ENCODE measurements at regions not wholly inside any gene's neighbourhood (a gene's known extent, or its start where the extent isn't known, plus 50 kb on each side); places are given as distances from the start of the nearest gene placed in this dataset.

DNA sequence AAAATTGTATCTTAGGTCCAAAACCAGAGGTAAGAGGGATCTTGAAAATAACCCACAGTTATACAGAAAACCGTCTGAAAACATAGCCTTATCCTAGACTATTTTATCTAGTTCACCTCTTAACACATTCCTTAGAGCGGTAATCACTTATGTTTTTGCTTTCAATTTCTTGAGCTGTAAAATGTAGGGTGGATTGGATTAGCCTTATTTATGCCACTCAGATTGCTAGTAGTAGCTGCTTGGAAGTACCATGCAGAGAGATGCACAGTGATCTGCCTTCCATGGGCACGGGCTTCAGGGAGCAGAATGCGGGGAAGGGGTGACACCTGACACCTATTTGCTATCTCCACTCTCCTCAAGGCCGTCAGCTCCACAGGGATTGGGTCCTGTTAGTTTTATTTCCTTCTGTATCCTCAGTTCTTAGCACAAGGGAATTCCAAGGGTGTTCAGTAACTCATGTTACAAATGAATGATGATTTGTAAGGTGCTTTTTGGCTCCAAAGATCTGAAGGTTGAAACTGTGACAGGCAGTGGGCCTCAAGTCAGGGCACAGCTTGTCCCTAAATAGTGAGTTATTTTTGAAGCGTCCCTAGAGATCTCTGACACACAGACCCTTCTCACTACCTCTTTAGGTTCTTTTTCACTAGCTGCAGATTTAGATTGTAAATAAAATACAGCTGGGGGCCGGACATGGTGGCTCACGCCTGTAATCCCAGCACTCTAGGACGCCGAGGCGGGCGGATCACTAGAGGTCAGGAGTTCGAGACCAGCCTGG is 64.0 kb upstream of the PMAIP1 start:
- Histone ChIP-seq H3K4me3 (ENCODE audit: insufficient read length, low read depth) (no peak overlapping the region), H3K4me1 (ENCODE audit: insufficient read depth, insufficient read length) (no peaks in the 10 kb centered on the region), H3K36me3 (ENCODE audit: insufficient read depth, insufficient read length, low read length) (no peaks in the 10 kb centered on the region), H3K9me3 (ENCODE audit: insufficient read depth, low read length) (no peaks in the 10 kb centered on the region), H3K27me3 (ENCODE audit: insufficient read depth, insufficient read length) (no peaks in the 10 kb centered on the region), H3K9ac (ENCODE audit: insufficient read length, low read depth) (no peak overlapping the region)
- DNase-seq (ENCODE audit: low read depth, low spot score) = no peak
- TF ChIP-seq SUZ12 (IDR thresholded peaks at IDR 0.05; ENCODE audit: extremely low read depth, insufficient read depth, insufficient read length) = no peak
- no peak for TF ChIP-seq ZNF274 (IDR thresholded peaks at IDR 0.05; ENCODE audit: low read depth, low read length)
- TF ChIP-seq YY1 (IDR thresholded peaks at IDR 0.05; ENCODE audit: insufficient read depth, insufficient read length) = no peak

DNA sequence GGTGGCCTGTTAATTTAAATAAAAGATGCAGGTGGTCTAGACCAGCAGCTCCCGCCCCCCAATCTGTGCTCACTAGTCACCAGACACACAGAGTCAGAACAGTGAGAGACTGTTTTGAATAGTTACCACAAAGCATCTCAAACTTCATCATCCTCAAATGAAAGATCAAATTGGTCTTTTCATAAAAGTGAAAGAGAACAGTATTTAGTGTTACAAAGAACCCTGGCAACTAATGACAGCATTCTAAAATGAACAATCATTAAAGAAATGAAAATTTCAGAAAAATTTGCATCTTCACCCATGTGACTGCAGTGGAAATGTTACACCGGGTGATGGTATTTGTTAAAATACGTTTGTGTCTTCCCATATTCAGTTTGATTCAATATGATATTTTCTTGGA is 65.5 kb upstream of the PMAIP1 start:
- H3K36me3 ChIP-seq (ENCODE audit: insufficient read depth, insufficient read length, low read length) = no peaks in the 10 kb centered on the region
- no peak overlapping the region for H3K4me3 ChIP-seq (ENCODE audit: insufficient read length, low read depth)
- no peak overlapping the region for H3K9ac ChIP-seq (ENCODE audit: insufficient read length, low read depth)
- TF ChIP-seq YY1 (IDR thresholded peaks at IDR 0.05; ENCODE audit: insufficient read depth, insufficient read length) = no peak
- no peak for TF ChIP-seq SUZ12 (IDR thresholded peaks at IDR 0.05; ENCODE audit: extremely low read depth, insufficient read depth, insufficient read length)
- TF ChIP-seq ZNF274 (IDR thresholded peaks at IDR 0.05; ENCODE audit: low read depth, low read length) = no peak
- no peak for DNase-seq (ENCODE audit: low read depth, low spot score)
- H3K27me3 ChIP-seq (ENCODE audit: insufficient read depth, insufficient read length) = no peaks in the 10 kb centered on the region
- no peaks in the 10 kb centered on the region for H3K9me3 ChIP-seq (ENCODE audit: insufficient read depth, low read length)
- no peaks in the 10 kb centered on the region for H3K4me1 ChIP-seq (ENCODE audit: insufficient read depth, insufficient read length)

DNA sequence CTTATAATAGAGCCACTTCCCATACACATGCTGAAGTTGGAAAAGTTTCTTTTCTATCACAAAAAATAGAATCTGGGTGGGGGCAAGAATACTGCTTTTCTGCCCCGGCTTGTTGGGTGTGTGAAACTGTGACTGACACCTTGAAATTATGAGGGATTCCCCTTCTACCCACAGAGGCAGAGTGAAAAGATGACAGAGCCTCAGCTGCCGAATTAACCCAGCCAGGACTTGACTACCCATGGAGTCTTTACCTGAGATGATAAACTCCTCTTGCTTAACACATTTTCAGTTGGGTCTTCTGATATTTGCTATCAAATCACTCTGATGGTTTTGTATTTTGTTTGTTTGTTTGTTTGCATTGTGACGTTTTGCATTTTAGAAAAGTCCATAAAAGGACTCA is 66.0 kb upstream of the PMAIP1 start:
- Histone ChIP-seq H3K9ac (ENCODE audit: insufficient read length, low read depth) (no peak overlapping the region), H3K36me3 (ENCODE audit: insufficient read depth, insufficient read length, low read length) (no peaks in the 10 kb centered on the region), H3K4me1 (ENCODE audit: insufficient read depth, insufficient read length) (no peaks in the 10 kb centered on the region), H3K4me3 (ENCODE audit: insufficient read length, low read depth) (no peak overlapping the region), H3K9me3 (ENCODE audit: insufficient read depth, low read length) (no peaks in the 10 kb centered on the region), H3K27me3 (ENCODE audit: insufficient read depth, insufficient read length) (no peaks in the 10 kb centered on the region)
- TF ChIP-seq ZNF274 (IDR thresholded peaks at IDR 0.05; ENCODE audit: low read depth, low read length) (no peak), SUZ12 (IDR thresholded peaks at IDR 0.05; ENCODE audit: extremely low read depth, insufficient read depth, insufficient read length) (no peak), YY1 (IDR thresholded peaks at IDR 0.05; ENCODE audit: insufficient read depth, insufficient read length) (no peak)
- no peak for DNase-seq (ENCODE audit: low read depth, low spot score)

DNA sequence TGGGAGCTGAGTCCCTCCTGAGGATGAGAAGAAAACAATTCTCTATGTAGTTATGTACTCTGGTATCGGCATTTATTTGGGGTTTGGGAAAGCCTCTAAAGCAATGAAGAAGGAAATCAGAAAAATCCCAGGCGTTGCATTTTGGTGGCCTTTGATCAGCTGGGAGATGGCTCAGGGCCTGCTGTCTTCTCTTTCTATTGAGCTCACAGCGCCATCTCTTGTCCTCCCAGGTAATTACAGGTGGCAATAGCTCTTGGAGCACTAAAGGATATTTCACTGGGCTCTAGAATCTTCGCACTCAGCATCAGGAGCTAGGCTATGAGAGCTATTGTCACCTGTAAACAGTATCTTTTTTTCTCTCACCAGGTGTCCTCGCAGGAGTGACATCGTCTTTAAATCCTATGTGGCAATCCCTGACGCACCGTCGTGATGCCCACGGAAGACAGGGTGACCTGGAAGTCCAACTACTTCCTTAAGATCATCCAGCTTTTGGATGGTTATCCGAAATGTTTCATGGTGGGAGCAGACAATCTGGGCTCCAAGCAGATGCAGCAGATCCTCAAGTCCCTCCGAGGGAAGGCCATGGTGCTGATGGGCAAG is 76.1 kb upstream of the PMAIP1 start:
- no peaks in the 10 kb centered on the region for H3K36me3 ChIP-seq (ENCODE audit: insufficient read depth, insufficient read length, low read length)
- no peaks in the 10 kb centered on the region for H3K27me3 ChIP-seq (ENCODE audit: insufficient read depth, insufficient read length)
- DNase-seq (ENCODE audit: low read depth, low spot score) = peak; percentile 65
- H3K4me3 ChIP-seq (ENCODE audit: insufficient read length, low read depth) = no peak overlapping the region
- H3K4me1 ChIP-seq (ENCODE audit: insufficient read depth, insufficient read length) = no peaks in the 10 kb centered on the region
- no peak for TF ChIP-seq SUZ12 (IDR thresholded peaks at IDR 0.05; ENCODE audit: extremely low read depth, insufficient read depth, insufficient read length)
- no peak for TF ChIP-seq YY1 (IDR thresholded peaks at IDR 0.05; ENCODE audit: insufficient read depth, insufficient read length)
- no peak for TF ChIP-seq ZNF274 (IDR thresholded peaks at IDR 0.05; ENCODE audit: low read depth, low read length)
- H3K9ac ChIP-seq (ENCODE audit: insufficient read length, low read depth) = no peak overlapping the region
- no peaks in the 10 kb centered on the region for H3K9me3 ChIP-seq (ENCODE audit: insufficient read depth, low read length)

GRCh38 chr18:59822612-59823550 is 76.9 kb upstream of the PMAIP1 start:
- Histone ChIP-seq H3K9me3 (ENCODE audit: insufficient read depth, low read length) (no peaks in the 10 kb centered on the region), H3K27me3 (ENCODE audit: insufficient read depth, insufficient read length) (no peaks in the 10 kb centered on the region), H3K4me1 (ENCODE audit: insufficient read depth, insufficient read length) (no peaks in the 10 kb centered on the region), H3K9ac (ENCODE audit: insufficient read length, low read depth) (no peak overlapping the region), H3K36me3 (ENCODE audit: insufficient read depth, insufficient read length, low read length) (no peaks in the 10 kb centered on the region), H3K4me3 (ENCODE audit: insufficient read length, low read depth) (no peak overlapping the region)
- TF ChIP-seq SUZ12 (IDR thresholded peaks at IDR 0.05; ENCODE audit: extremely low read depth, insufficient read depth, insufficient read length) = no peak
- no peak for TF ChIP-seq ZNF274 (IDR thresholded peaks at IDR 0.05; ENCODE audit: low read depth, low read length)
- TF ChIP-seq YY1 (IDR thresholded peaks at IDR 0.05; ENCODE audit: insufficient read depth, insufficient read length) = no peak
- DNase-seq (ENCODE audit: low read depth, low spot score) = no peak

DNA sequence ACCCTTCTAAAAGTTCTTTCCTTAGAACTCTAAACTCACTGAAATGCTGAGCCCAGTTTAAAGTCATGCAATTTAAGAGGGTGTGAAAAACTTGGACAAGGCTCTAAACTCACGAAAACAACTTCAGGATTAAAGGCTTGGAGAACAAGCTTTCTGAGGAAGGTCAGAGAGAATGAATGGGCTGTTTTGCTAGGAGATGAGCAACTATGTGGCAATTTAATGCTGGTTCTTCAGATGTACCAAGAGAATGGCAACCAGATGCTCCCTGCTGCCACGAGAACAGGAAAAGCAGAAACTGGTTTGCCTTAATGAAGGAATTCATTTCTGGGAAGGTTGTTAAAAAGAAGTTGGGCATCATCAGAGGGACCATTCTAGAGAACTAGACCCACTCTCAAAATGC is 77.8 kb upstream of the PMAIP1 start:
- H3K36me3 ChIP-seq (ENCODE audit: insufficient read depth, insufficient read length, low read length) = no peaks in the 10 kb centered on the region
- no peak overlapping the region for H3K4me3 ChIP-seq (ENCODE audit: insufficient read length, low read depth)
- H3K9me3 ChIP-seq (ENCODE audit: insufficient read depth, low read length) = no peaks in the 10 kb centered on the region
- DNase-seq (ENCODE audit: low read depth, low spot score) = no peak
- H3K4me1 ChIP-seq (ENCODE audit: insufficient read depth, insufficient read length) = no peaks in the 10 kb centered on the region
- no peak overlapping the region for H3K9ac ChIP-seq (ENCODE audit: insufficient read length, low read depth)
- TF ChIP-seq ZNF274 (IDR thresholded peaks at IDR 0.05; ENCODE audit: low read depth, low read length) (no peak), YY1 (IDR thresholded peaks at IDR 0.05; ENCODE audit: insufficient read depth, insufficient read length) (no peak), SUZ12 (IDR thresholded peaks at IDR 0.05; ENCODE audit: extremely low read depth, insufficient read depth, insufficient read length) (no peak)
- no peaks in the 10 kb centered on the region for H3K27me3 ChIP-seq (ENCODE audit: insufficient read depth, insufficient read length)

GRCh38 chr18:59820663-59821062 is 79.1 kb upstream of the PMAIP1 start:
- no peaks in the 10 kb centered on the region for H3K27me3 ChIP-seq (ENCODE audit: insufficient read depth, insufficient read length)
- DNase-seq (ENCODE audit: low read depth, low spot score) = no peak
- H3K4me1 ChIP-seq (ENCODE audit: insufficient read depth, insufficient read length) = no peaks in the 10 kb centered on the region
- no peaks in the 10 kb centered on the region for H3K9me3 ChIP-seq (ENCODE audit: insufficient read depth, low read length)
- H3K4me3 ChIP-seq (ENCODE audit: insufficient read length, low read depth) = no peak overlapping the region
- TF ChIP-seq SUZ12 (IDR thresholded peaks at IDR 0.05; ENCODE audit: extremely low read depth, insufficient read depth, insufficient read length) = no peak
- no peak for TF ChIP-seq ZNF274 (IDR thresholded peaks at IDR 0.05; ENCODE audit: low read depth, low read length)
- no peak for TF ChIP-seq YY1 (IDR thresholded peaks at IDR 0.05; ENCODE audit: insufficient read depth, insufficient read length)
- H3K36me3 ChIP-seq (ENCODE audit: insufficient read depth, insufficient read length, low read length) = no peaks in the 10 kb centered on the region
- no peak overlapping the region for H3K9ac ChIP-seq (ENCODE audit: insufficient read length, low read depth)

All from NT2/D1 (cell line).